ENCODE measurements at regions not wholly inside any gene's neighbourhood (a gene's known extent, or its start where the extent isn't known, plus 50 kb on each side); places are given as distances from the start of the nearest gene placed in this dataset.

- no peak for ATAC-seq
- no peak for TF ChIP-seq CSDC2 (CRISPR knock-in tag; IDR thresholded peaks at IDR 0.05)
- no peak for TF ChIP-seq TSHZ2 (CRISPR knock-in tag; IDR thresholded peaks at IDR 0.05)
- TF ChIP-seq OSR1 (CRISPR knock-in tag; IDR thresholded peaks at IDR 0.05), result no peak
- TF ChIP-seq ISL1 (CRISPR knock-in tag; IDR thresholded peaks at IDR 0.05), result no peak
- no peak for TF ChIP-seq POU6F1 (CRISPR knock-in tag; IDR thresholded peaks at IDR 0.05; ENCODE audit: borderline replicate concordance, low read depth)
- no peak for TF ChIP-seq CSRNP3 (CRISPR knock-in tag; IDR thresholded peaks at IDR 0.05)
- TF ChIP-seq ZFP3 (CRISPR knock-in tag; IDR thresholded peaks at IDR 0.05), result no peak
- no peak for TF ChIP-seq RARB (CRISPR knock-in tag; IDR thresholded peaks at IDR 0.05)
- no peak for TF ChIP-seq ARNTL (CRISPR knock-in tag; IDR thresholded peaks at IDR 0.05; ENCODE audit: borderline replicate concordance, low read depth)
- TF ChIP-seq PATZ1 (CRISPR knock-in tag; IDR thresholded peaks at IDR 0.05; ENCODE audit: borderline replicate concordance), result no peak
- TF ChIP-seq BACH2 (CRISPR knock-in tag; IDR thresholded peaks at IDR 0.05; ENCODE audit: borderline replicate concordance), result no peak
These were observed 87.0 kb upstream of the SPRY4 start for GRCh38 chr5:142411656-142412425.

DNA sequence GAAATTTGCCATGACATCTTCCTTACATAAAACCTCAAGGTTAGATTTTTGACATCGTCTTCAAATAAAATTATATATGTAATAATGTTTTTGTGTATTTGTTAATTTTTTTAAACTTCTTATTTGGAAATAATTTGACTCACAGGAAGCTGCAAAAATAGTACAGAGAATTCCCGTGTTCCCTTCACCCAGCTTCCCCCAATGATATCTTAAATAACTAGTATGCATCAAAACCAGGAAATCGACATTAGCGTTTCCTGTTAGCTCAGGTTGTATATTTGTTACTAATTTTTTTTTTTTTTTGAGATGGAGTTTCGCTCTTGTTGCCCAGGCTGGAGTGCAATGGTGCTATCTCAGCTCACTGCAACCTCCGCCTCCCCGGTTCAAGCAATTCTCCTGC, 86.3 kb upstream of the SPRY4 start:
- no peak for ATAC-seq
- TF ChIP-seq TSHZ2 (CRISPR knock-in tag; IDR thresholded peaks at IDR 0.05) (no peak), ISL1 (CRISPR knock-in tag; IDR thresholded peaks at IDR 0.05) (no peak), CREB5 (CRISPR knock-in tag; IDR thresholded peaks at IDR 0.05; ENCODE audit: low read depth) (no peak), CSRNP3 (CRISPR knock-in tag; IDR thresholded peaks at IDR 0.05) (no peak), CSDC2 (CRISPR knock-in tag; IDR thresholded peaks at IDR 0.05) (no peak), ZNF70 (CRISPR knock-in tag; IDR thresholded peaks at IDR 0.05) (no peak), POU6F1 (CRISPR knock-in tag; IDR thresholded peaks at IDR 0.05; ENCODE audit: borderline replicate concordance, low read depth) (no peak), PATZ1 (CRISPR knock-in tag; IDR thresholded peaks at IDR 0.05; ENCODE audit: borderline replicate concordance) (no peak), PPARA (CRISPR knock-in tag; IDR thresholded peaks at IDR 0.05; ENCODE audit: borderline replicate concordance) (no peak), TOX (CRISPR knock-in tag; IDR thresholded peaks at IDR 0.05; ENCODE audit: borderline replicate concordance) (no peak), ESRRG (CRISPR knock-in tag; IDR thresholded peaks at IDR 0.05) (no peak), ZNF8 (CRISPR knock-in tag; IDR thresholded peaks at IDR 0.05) (no peak), TCF4 (CRISPR knock-in tag; IDR thresholded peaks at IDR 0.05; ENCODE audit: borderline replicate concordance) (no peak), GLIS3 (CRISPR knock-in tag; IDR thresholded peaks at IDR 0.05) (no peak)

Measured in SK-N-SH treated with all-trans-retinoic acid at 6 μM for 48 hours (cell line).